ENCODE measurements at regions not wholly inside any gene's neighbourhood (a gene's known extent, or its start where the extent isn't known, plus 50 kb on each side); places are given as distances from the start of the nearest gene placed in this dataset.

- no peak for TF ChIP-seq POLR2A (IDR thresholded peaks at IDR 0.05; ENCODE audit: low read depth, low read length)
- no peak for FAIRE-seq
These were observed 221.1 kb upstream of the GSE1 start for GRCh38 chr16:85391769-85392583.

GRCh38 chr16:85392756-85393673 is 220.1 kb upstream of the GSE1 start:
- no peak for TF ChIP-seq POLR2A (IDR thresholded peaks at IDR 0.05; ENCODE audit: low read depth, low read length)
- no peak for FAIRE-seq
- DNase-seq (ENCODE audit: insufficient read length, low spot score) = no peak

More at GRCh38 chr16:85391769-85392583, 221.1 kb upstream of the GSE1 start:
- no peak for DNase-seq (ENCODE audit: insufficient read length, low spot score)

- no peak for FAIRE-seq
- no peak for TF ChIP-seq POLR2A (IDR thresholded peaks at IDR 0.05; ENCODE audit: low read depth, low read length)
- DNase-seq (ENCODE audit: insufficient read length, low spot score) = no peak
These were observed 219.3 kb upstream of the GSE1 start for GRCh38 chr16:85393674-85394451.

GRCh38 chr16:85394456-85395206 is 218.5 kb upstream of the GSE1 start:
- TF ChIP-seq POLR2A (IDR thresholded peaks at IDR 0.05; ENCODE audit: low read depth, low read length) = no peak
- FAIRE-seq (no peak), DNase-seq (ENCODE audit: insufficient read length, low spot score) (no peak)

DNA sequence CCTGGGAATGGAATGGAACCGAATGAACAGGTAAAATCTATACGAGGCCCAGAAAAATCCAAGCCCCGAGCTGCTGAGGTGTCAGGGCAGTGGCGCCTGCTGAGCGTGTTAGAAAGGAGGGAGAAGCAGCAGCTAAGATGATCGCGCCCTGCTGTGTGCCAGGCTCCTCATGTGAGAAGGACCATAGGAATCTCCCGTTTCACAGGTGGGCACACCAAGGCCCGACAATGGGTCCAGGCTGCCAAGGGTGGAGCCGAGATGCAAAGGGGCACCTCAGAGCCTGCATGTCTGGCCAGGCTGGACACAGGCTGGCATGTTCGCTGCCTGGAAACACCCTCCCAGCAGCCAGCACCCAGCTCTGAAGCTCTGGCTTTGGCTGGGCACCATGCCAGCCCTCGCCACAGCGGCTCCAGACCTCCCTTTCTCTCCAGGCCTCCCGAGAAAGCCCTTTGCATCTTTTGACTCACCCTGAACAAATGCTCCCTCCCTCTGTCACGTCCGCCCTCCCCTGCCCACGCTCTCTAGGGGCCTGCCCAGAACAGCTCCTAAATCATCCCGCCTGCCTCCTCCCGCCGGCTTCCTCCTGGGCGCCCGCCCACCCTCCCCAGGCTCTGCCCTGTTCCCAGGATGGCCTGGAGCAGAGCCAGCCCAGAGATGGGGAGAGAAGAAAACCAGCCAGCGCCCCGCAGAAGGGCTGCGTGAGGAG is 217.8 kb upstream of the GSE1 start:
- TF ChIP-seq POLR2A (IDR thresholded peaks at IDR 0.05; ENCODE audit: low read depth, low read length) = peak; percentile 13; the same call in 1 of the 2 replicates
- FAIRE-seq = no peak
- DNase-seq (ENCODE audit: insufficient read length, low spot score) = peak; percentile 98

DNA sequence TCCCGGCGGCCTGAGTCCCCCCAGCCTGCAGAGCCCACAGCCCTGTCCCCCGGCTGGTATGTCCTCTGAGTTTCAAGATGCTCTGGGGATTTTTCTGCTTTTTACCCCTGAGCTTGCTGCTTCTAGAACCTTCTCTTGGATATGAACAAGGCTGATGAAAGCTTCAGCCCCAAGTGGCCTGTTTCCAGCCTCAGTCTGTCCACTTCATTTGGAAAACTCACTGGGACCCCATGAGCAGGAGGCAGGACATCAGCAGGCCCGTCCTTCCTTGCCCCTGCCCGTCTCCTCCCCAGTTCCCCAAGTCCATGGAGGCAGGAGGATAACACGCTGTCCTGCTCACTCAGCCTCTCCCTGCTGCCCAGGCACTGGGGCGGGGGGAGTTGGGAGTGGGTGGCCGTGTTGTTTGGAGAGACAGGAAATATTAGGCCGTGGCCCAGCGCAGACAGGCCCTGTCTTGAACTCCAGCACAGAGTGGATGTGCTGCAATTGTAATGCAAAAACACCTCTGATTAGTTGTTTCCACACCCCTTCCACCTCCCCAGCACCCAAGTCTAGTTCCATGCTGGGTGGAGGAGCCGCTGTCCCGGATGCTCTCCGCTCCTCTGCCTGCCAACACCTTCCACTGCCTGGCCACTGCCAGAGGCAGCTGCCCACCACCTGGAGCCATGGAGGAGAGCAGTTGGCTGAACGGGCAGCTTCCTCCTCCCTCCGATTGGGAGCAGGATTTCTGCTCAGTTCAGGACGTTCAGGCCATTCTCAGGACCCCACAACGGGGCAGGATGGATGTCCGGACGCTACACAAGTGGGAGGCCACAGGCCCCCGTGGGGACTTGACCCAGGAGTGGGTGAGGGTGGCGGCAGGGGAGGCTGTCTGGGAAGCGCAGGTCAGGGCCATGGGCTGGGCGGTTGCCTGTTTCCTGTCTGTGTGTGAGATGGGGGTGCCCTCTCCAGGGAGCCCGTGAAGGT is 216.9 kb upstream of the GSE1 start:
- FAIRE-seq (no peak), DNase-seq (ENCODE audit: insufficient read length, low spot score) (no peak)
- TF ChIP-seq POLR2A (IDR thresholded peaks at IDR 0.05; ENCODE audit: low read depth, low read length) = no peak

GRCh38 chr16:85396879-85397871 is 215.9 kb upstream of the GSE1 start:
- peak; percentile 50 for DNase-seq (ENCODE audit: insufficient read length, low spot score)

GRCh38 chr16:85398050-85398451 is 215.1 kb upstream of the GSE1 start:
- DNase-seq (ENCODE audit: insufficient read length, low spot score) (no peak), FAIRE-seq (no peak)
- TF ChIP-seq POLR2A (IDR thresholded peaks at IDR 0.05; ENCODE audit: low read depth, low read length) = no peak

More at GRCh38 chr16:85396879-85397871, 215.9 kb upstream of the GSE1 start:
- no peak for TF ChIP-seq POLR2A (IDR thresholded peaks at IDR 0.05; ENCODE audit: low read depth, low read length)
- no peak for FAIRE-seq

- FAIRE-seq (no peak), DNase-seq (ENCODE audit: insufficient read length, low spot score) (no peak)
- no peak for TF ChIP-seq POLR2A (IDR thresholded peaks at IDR 0.05; ENCODE audit: low read depth, low read length)
These were observed 214.2 kb upstream of the GSE1 start for GRCh38 chr16:85398688-85399582.
